ENCODE measurements at regions not wholly inside any gene's neighbourhood (a gene's known extent, or its start where the extent isn't known, plus 50 kb on each side); places are given as distances from the start of the nearest gene placed in this dataset.

- no peak for TF ChIP-seq CTCF (IDR thresholded peaks at IDR 0.05; ENCODE audit: low read depth, low read length, poor library complexity, severe bottlenecking)
- no peak for TF ChIP-seq EZH2phosphoT487 (IDR thresholded peaks at IDR 0.05; ENCODE audit: borderline replicate concordance, low read length)
These were observed 128.5 kb upstream of the CPEB4 start for GRCh38 chr5:173759691-173760090.
